ENCODE measurements at regions not wholly inside any gene's neighbourhood (a gene's known extent, or its start where the extent isn't known, plus 50 kb on each side); places are given as distances from the start of the nearest gene placed in this dataset.
"Not testable (repeated sequence)": the region's sequence is repeated elsewhere in the genome, so short reads cannot be mapped to it uniquely, and the experiment has no call there.

DNA sequence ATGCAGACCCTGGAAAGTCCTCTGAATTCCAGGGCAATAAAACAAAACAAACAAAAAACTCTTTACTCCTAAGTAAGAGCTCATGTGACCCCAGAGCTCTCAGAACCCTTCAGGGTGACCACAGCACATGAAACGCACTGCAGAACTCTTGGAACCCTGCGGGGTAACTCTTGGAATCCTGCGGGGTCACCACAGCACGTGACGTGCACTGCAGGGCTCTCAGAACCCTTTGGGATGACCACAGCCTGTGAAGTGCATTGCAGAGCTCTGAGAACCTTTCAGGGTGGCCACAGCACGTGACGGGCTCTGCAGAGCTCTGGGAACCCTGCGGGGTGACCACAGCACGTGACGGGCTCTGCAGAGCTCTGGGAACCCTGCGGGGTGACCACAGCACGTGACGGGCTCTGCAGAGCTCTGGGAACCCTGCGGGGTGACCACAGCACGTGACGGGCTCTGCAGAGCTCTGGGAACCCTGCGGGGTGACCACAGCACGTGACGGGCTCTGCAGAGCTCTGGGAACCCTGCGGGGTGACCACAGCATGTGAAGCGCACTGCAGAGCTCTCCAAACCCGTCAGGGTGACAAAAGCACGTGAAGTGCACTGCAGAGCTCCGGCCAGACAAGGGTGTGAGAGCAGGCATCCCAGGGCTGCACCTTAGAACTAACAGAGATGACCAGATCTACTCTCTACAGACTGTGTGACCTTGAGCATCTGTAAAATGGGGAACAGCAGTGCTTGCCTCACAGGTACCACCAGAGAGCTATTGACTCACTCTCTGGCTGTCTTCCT, 110.1 kb downstream of the ADRA2C start:
- TF ChIP-seq, protein P1, sequence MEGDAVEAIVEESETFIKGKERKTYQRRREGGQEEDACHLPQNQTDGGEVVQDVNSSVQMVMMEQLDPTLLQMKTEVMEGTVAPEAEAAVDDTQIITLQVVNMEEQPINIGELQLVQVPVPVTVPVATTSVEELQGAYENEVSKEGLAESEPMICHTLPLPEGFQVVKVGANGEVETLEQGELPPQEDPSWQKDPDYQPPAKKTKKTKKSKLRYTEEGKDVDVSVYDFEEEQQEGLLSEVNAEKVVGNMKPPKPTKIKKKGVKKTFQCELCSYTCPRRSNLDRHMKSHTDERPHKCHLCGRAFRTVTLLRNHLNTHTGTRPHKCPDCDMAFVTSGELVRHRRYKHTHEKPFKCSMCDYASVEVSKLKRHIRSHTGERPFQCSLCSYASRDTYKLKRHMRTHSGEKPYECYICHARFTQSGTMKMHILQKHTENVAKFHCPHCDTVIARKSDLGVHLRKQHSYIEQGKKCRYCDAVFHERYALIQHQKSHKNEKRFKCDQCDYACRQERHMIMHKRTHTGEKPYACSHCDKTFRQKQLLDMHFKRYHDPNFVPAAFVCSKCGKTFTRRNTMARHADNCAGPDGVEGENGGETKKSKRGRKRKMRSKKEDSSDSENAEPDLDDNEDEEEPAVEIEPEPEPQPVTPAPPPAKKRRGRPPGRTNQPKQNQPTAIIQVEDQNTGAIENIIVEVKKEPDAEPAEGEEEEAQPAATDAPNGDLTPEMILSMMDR (IDR thresholded peaks at IDR 0.05) = not testable (repeated sequence)
- not testable (repeated sequence) for TF ChIP-seq POLR2A (IDR thresholded peaks at IDR 0.05)
